H9 (cell line): ENCODE measurements at regions not wholly inside any gene's neighbourhood (a gene's known extent, or its start where the extent isn't known, plus 50 kb on each side); places are given as distances from the start of the nearest gene placed in this dataset.

ENCODE experiments used
- DNase-seq: peaks from one replicate; pipeline ENCODE4 v3.0.0-alpha.2; 2017
- H2AFZ ChIP-seq: one replicate; pipeline ENCODE4 v1.6.1; 2013; ENCODE audit warnings: mild to moderate bottlenecking, low read length, control low read depth, moderate library complexity
- H2AK5ac ChIP-seq: 2 replicates; pipeline ENCODE4 v1.6.1; 2013; ENCODE audit warnings: low read length, control low read depth, mixed read lengths; ENCODE audit not compliant: insufficient read length
- H2BK120ac ChIP-seq: one replicate; pipeline ENCODE4 v1.6.1; 2013; ENCODE audit warnings: low read depth, mild to moderate bottlenecking, low read length, control low read depth, inconsistent platforms; ENCODE audit not compliant: poor library complexity, severe bottlenecking
- H2BK12ac ChIP-seq: 2 replicates; pipeline ENCODE4 v1.6.1; 2013; ENCODE audit warnings: low read length, control low read depth, mixed read lengths, low read depth; ENCODE audit not compliant: insufficient read length
- H2BK15ac ChIP-seq: 2 replicates; pipeline ENCODE4 v1.6.1; 2013; ENCODE audit warnings: low read depth, low read length, control low read depth
- H2BK20ac ChIP-seq: one replicate; pipeline ENCODE4 v1.6.1; 2013; ENCODE audit warnings: low read depth, mild to moderate bottlenecking, low read length, control low read depth, inconsistent platforms; ENCODE audit not compliant: poor library complexity, severe bottlenecking
- H2BK5ac ChIP-seq: 2 replicates; pipeline ENCODE4 v1.6.1; 2013; ENCODE audit warnings: low read length, control low read depth, mixed read lengths; ENCODE audit not compliant: insufficient read length
- H3K14ac ChIP-seq: 2 replicates; pipeline ENCODE4 v1.6.1; 2013; ENCODE audit warnings: low read length, control low read depth; ENCODE audit not compliant: insufficient read depth
- H3K18ac ChIP-seq: 2 replicates; pipeline ENCODE4 v1.6.1; 2013; ENCODE audit warnings: low read depth, mild to moderate bottlenecking, mixed read lengths, low read length, control low read depth; ENCODE audit not compliant: insufficient read length
- H3K23ac ChIP-seq: 2 replicates; pipeline ENCODE4 v1.6.1; 2013; ENCODE audit warnings: low read length, control low read depth, mixed read lengths, low read depth; ENCODE audit not compliant: insufficient read length
- H3K23me2 ChIP-seq: 2 replicates; pipeline ENCODE4 v1.6.1; 2013; ENCODE audit warnings: low read depth, mild to moderate bottlenecking, mixed read lengths, low read length, control low read depth; ENCODE audit not compliant: insufficient read length, poor library complexity, severe bottlenecking
- H3K27ac ChIP-seq: 2 replicates; pipeline ENCODE4 v1.5.1; 2013; ENCODE audit warnings: low read length, control low read depth, mixed read lengths, low read depth; ENCODE audit not compliant: insufficient read length
- H3K27me3 ChIP-seq: 2 replicates; pipeline ENCODE4 v1.6.1; 2013; ENCODE audit warnings: low read length, control low read depth, inconsistent platforms; ENCODE audit not compliant: insufficient read depth
- H3K4ac ChIP-seq: 2 replicates; pipeline ENCODE4 v1.6.1; 2013; ENCODE audit warnings: low read depth, mild to moderate bottlenecking, control low read depth, inconsistent platforms, low read length, moderate library complexity
- H3K4me1 ChIP-seq: 2 replicates; pipeline ENCODE4 v1.6.1; 2013; ENCODE audit warnings: low read length, control low read depth, inconsistent platforms; ENCODE audit not compliant: insufficient read depth
- H3K4me2 ChIP-seq: 2 replicates; pipeline ENCODE4 v1.6.1; 2013; ENCODE audit warnings: low read length, control low read depth, mixed read lengths; ENCODE audit not compliant: insufficient read length, insufficient read depth
- H3K56ac ChIP-seq: 2 replicates; pipeline ENCODE4 v1.6.1; 2013; ENCODE audit warnings: low read depth, mild to moderate bottlenecking, mixed read lengths, low read length, control low read depth; ENCODE audit not compliant: insufficient read length
- H3K79me1 ChIP-seq: 2 replicates; pipeline ENCODE4 v1.6.1; 2013; ENCODE audit warnings: low read depth, mild to moderate bottlenecking, moderate library complexity, low read length, control low read depth, inconsistent platforms; ENCODE audit not compliant: insufficient read depth, poor library complexity, severe bottlenecking
- H3K79me2 ChIP-seq: 2 replicates; pipeline ENCODE4 v1.6.1; 2013; ENCODE audit warnings: low read length, control low read depth, inconsistent platforms; ENCODE audit not compliant: insufficient read depth
- H3K9ac ChIP-seq: 2 replicates; pipeline ENCODE4 v1.6.1; 2013; ENCODE audit warnings: low read length, control low read depth, mixed read lengths; ENCODE audit not compliant: insufficient read length; ENCODE audit errors: extremely low read depth
- H3K9me3 ChIP-seq: one replicate; pipeline ENCODE4 v1.6.1; 2013; ENCODE audit warnings: low read depth, low read length, inconsistent platforms; ENCODE audit not compliant: control insufficient read depth
- H3T11ph ChIP-seq: one replicate; pipeline ENCODE4 v1.6.1; 2013; ENCODE audit warnings: mild to moderate bottlenecking, low read length, control low read depth, inconsistent platforms
- H4K20me1 ChIP-seq: one replicate; pipeline ENCODE4 v1.6.1; 2013; ENCODE audit not compliant: control insufficient read depth, insufficient read length, insufficient read depth
- H4K5ac ChIP-seq: 2 replicates; pipeline ENCODE4 v1.6.1; 2013; ENCODE audit warnings: low read depth, mild to moderate bottlenecking, mixed read lengths, low read length, control low read depth; ENCODE audit not compliant: insufficient read length
- H4K8ac ChIP-seq: replicated peaks from 2 replicates; pipeline ENCODE4 v1.6.1; 2013; ENCODE audit warnings: low read length, control low read depth, mixed read lengths, low read depth; ENCODE audit not compliant: insufficient read length
- H4K91ac ChIP-seq: 2 replicates; pipeline ENCODE4 v1.6.1; 2013; ENCODE audit warnings: low read depth, mild to moderate bottlenecking, moderate library complexity, mixed read lengths, low read length, control low read depth; ENCODE audit not compliant: insufficient read length
- H3K27ac Mint-ChIP-seq, 3 experiments: 2 replicates in 2 of 3; 3 replicates in 1 of 3; pipeline ENCODE4 v1.8.0; 2020 to 2021; ENCODE audit warnings: mixed read lengths in 3 of 3, mild to moderate bottlenecking in 1 of 3, moderate library complexity in 1 of 3
- H3K27me3 Mint-ChIP-seq: 2 replicates; pipeline ENCODE4 v1.8.0; 2021; ENCODE audit warnings: low read depth, mild to moderate bottlenecking, moderate library complexity, mixed read lengths
- H3K36me3 Mint-ChIP-seq, 3 experiments: 2 replicates in 2 of 3; 3 replicates in 1 of 3; pipeline ENCODE4 v1.8.0; 2020 to 2021; ENCODE audit warnings: low read depth in 3 of 3, mixed read lengths in 3 of 3; ENCODE audit not compliant: insufficient read depth in 1 of 3
- H3K4me1 Mint-ChIP-seq, 2 experiments: 2 replicates each; pipeline ENCODE4 v1.8.0; 2020; ENCODE audit warnings: mixed read lengths in 2 of 2
- H3K4me3 Mint-ChIP-seq, 2 experiments: 2 replicates in 1 of 2; 3 replicates in 1 of 2; pipeline ENCODE4 v1.8.0; 2020 to 2021; ENCODE audit warnings: mild to moderate bottlenecking in 2 of 2, mixed read lengths in 2 of 2, moderate library complexity in 1 of 2
- H3K9me3 Mint-ChIP-seq, 2 experiments: 2 replicates in 1 of 2; 3 replicates in 1 of 2; pipeline ENCODE4 v1.8.0; 2020; ENCODE audit warnings: mild to moderate bottlenecking in 2 of 2, mixed read lengths in 2 of 2, moderate library complexity in 1 of 2
- WGBS: extraction: QIAGEN DNeasy Blood & Tissue Kit; methylation state at CpG from one replicate; pipeline ENCODE4 v1.1.7; 2013; ENCODE audit warnings: missing lambda C conversion rate, low lambda C conversion rate, mixed read lengths; ENCODE audit not compliant: insufficient read length; ENCODE audit errors: extremely low coverage; 5-methylcytosine and 5-hydroxymethylcytosine counted together
- TF ChIP-seq, protein P1 (sequence below): fragments of 200-600 bp; sonication (generic); conservative IDR thresholded peaks from 3 replicates; pipeline ENCODE4 v1.8.0; 2021; ENCODE audit warnings: antibody characterized with exemption, mild to moderate bottlenecking

DNA sequence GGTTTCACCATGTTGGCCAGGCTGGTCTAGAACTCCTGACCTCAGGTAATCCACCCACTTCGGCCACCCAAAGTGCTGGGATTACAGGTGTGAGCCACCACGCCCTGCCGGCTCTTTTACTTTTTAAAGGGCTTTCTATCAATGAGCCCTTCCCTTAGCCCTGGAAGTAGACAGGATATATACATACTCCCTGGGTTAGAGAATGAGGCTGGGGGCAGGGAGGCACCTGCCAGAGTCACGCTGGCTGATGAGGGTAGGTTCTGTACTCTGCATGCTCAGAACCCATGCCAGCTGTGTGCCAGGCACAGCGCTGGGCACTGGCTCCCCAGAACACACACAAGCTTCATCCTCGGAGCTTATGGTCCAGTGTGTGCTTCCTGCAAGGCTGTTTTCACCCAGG is 113.6 kb upstream of the IPO9 start:
- Mint-ChIP-seq H3K36me3 (peaks cover 0 to 13% (median 11%) of the 10 kb centered on the region in 3 experiments; a peak in 3 of 7 replicates), H3K27ac (no peak overlapping the region; a peak in 1 of 7 replicates), H3K4me3 (no peak overlapping the region), H3K4me1 (peaks cover 35 to 43% of the 10 kb centered on the region in 2 experiments), H3K27me3 (peaks cover 2% of the 10 kb centered on the region; the same call in 1 of the 2 replicates), H3K9me3 (no peaks in the 10 kb centered on the region)
- Histone ChIP-seq H3K56ac (no peak overlapping the region), H2AFZ (no peak overlapping the region), H3K4ac (no peak overlapping the region), H4K91ac (no peak overlapping the region), H3K9me3 (no peaks in the 10 kb centered on the region), H4K8ac (no peak overlapping the region), H3T11ph (no peak overlapping the region), H3K27me3 (no peaks in the 10 kb centered on the region), H3K4me1 (no peaks in the 10 kb centered on the region), H2AK5ac (no peak overlapping the region), H2BK120ac (no peak overlapping the region), H2BK5ac (no peak overlapping the region), H2BK15ac (no peak overlapping the region), H2BK20ac (no peak overlapping the region), H3K23me2 (no peaks in the 10 kb centered on the region), H4K20me1 (peaks cover 2% of the 10 kb centered on the region), H3K79me2 (no peaks in the 10 kb centered on the region), H4K5ac (no peak overlapping the region), H3K79me1 (no peaks in the 10 kb centered on the region), H3K23ac (no peak overlapping the region), H3K18ac (no peak overlapping the region), H2BK12ac (no peak overlapping the region), H3K27ac (no peak overlapping the region), H3K4me2 (no peak overlapping the region), H3K14ac (no peak overlapping the region), H3K9ac (no peak overlapping the region)
- TF ChIP-seq, protein P1, sequence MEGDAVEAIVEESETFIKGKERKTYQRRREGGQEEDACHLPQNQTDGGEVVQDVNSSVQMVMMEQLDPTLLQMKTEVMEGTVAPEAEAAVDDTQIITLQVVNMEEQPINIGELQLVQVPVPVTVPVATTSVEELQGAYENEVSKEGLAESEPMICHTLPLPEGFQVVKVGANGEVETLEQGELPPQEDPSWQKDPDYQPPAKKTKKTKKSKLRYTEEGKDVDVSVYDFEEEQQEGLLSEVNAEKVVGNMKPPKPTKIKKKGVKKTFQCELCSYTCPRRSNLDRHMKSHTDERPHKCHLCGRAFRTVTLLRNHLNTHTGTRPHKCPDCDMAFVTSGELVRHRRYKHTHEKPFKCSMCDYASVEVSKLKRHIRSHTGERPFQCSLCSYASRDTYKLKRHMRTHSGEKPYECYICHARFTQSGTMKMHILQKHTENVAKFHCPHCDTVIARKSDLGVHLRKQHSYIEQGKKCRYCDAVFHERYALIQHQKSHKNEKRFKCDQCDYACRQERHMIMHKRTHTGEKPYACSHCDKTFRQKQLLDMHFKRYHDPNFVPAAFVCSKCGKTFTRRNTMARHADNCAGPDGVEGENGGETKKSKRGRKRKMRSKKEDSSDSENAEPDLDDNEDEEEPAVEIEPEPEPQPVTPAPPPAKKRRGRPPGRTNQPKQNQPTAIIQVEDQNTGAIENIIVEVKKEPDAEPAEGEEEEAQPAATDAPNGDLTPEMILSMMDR = no peak
- WGBS = no CpG with 5 or more reads among the region's 6 CpGs
- no peak for DNase-seq
